CD14-positive monocyte (primary cell): ENCODE measurements at regions not wholly inside any gene's neighbourhood (a gene's known extent, or its start where the extent isn't known, plus 50 kb on each side); places are given as distances from the start of the nearest gene placed in this dataset.

Experiments
- DNase-seq, 3 donors: peaks; one replicate each; pipeline ENCODE4 v3.0.0-alpha.2; 2011 to 2022
- H2AFZ ChIP-seq: 2 replicates; pipeline ENCODE4 v1.6.0; 2012; ENCODE audit warnings: mild to moderate bottlenecking, low read depth, low read length, inconsistent platforms; ENCODE audit not compliant: insufficient read depth, poor library complexity, severe bottlenecking
- H3K27ac ChIP-seq, 2 donors: 1 replicate in 1 of 2; 2 replicates in 1 of 2; pipeline ENCODE4 v1.5.1; 2012 to 2013; ENCODE audit warnings: low read length in 2 of 2, control low read depth in 1 of 2, inconsistent platforms in 1 of 2, low read depth in 1 of 2, mild to moderate bottlenecking in 1 of 2
- H3K27me3 ChIP-seq, 2 donors: one replicate each; pipeline versions ENCODE4 v1.6.0 to v1.6.1; 2011 to 2013; ENCODE audit warnings: low read length in 2 of 2; ENCODE audit not compliant: control insufficient read depth in 2 of 2, insufficient read depth in 2 of 2
- H3K36me3 ChIP-seq, 2 donors: replicated peaks in 1 of 2; 1 replicate in 1 of 2; 2 replicates in 1 of 2; pipeline versions ENCODE4 v1.5.1 to v1.6.1; 2012 to 2013; ENCODE audit warnings: low read length in 2 of 2, control low read depth in 1 of 2, inconsistent platforms in 1 of 2, mild to moderate bottlenecking in 1 of 2; ENCODE audit not compliant: insufficient read depth in 2 of 2, control insufficient read depth in 1 of 2
- H3K4me1 ChIP-seq, 2 donors: 1 replicate in 1 of 2; 2 replicates in 1 of 2; pipeline versions ENCODE4 v1.5.1 to v1.6.1; 2012 to 2013; ENCODE audit warnings: low read length in 2 of 2, control low read depth in 1 of 2, inconsistent platforms in 1 of 2, mild to moderate bottlenecking in 1 of 2, moderate library complexity in 1 of 2; ENCODE audit not compliant: insufficient read depth in 2 of 2, control insufficient read depth in 1 of 2
- H3K4me2 ChIP-seq: replicated peaks from 2 replicates; pipeline ENCODE3; 2012; ENCODE audit warnings: low read length, moderate library complexity, mild to moderate bottlenecking; ENCODE audit not compliant: poor library complexity, severe bottlenecking; ENCODE audit errors: extremely low read depth
- H3K4me3 ChIP-seq, 3 experiments: fragments of 200-600 bp in 1 of 3; sonication (generic) in 1 of 3; replicated peaks in 1 of 3; 1 replicate in 2 of 3; 2 replicates in 1 of 3; pipeline ENCODE4 v1.5.1; 2011 to 2013; ENCODE audit warnings: low read length in 3 of 3, mild to moderate bottlenecking in 3 of 3, control low read depth in 2 of 3, low read depth in 2 of 3, inconsistent platforms in 1 of 3, moderate library complexity in 1 of 3
- H3K79me2 ChIP-seq: 2 replicates; pipeline ENCODE4 v1.6.0; 2012; ENCODE audit warnings: mild to moderate bottlenecking, control low read depth, inconsistent platforms, low read length, moderate library complexity; ENCODE audit not compliant: insufficient read depth
- H3K9ac ChIP-seq: 2 replicates; pipeline ENCODE4 v1.6.0; 2017; ENCODE audit warnings: low read length, mild to moderate bottlenecking; ENCODE audit not compliant: insufficient read depth, poor library complexity, severe bottlenecking
- H3K9me3 ChIP-seq, 2 donors: replicated peaks in 1 of 2; 1 replicate in 1 of 2; 2 replicates in 1 of 2; pipeline versions ENCODE4 v1.5.1 to v1.6.1; 2012 to 2013; ENCODE audit warnings: low read length in 2 of 2, control low read depth in 1 of 2; ENCODE audit not compliant: control insufficient read depth in 1 of 2, insufficient read depth in 1 of 2
- H4K20me1 ChIP-seq: 2 replicates; pipeline ENCODE4 v1.6.0; 2012; ENCODE audit warnings: mild to moderate bottlenecking, low read length, control low read depth, moderate library complexity; ENCODE audit not compliant: insufficient read depth
- H3K27ac Mint-ChIP-seq, 7 donors: one replicate each; pipeline ENCODE4 v1.8.0; 2020; ENCODE audit warnings: mild to moderate bottlenecking in 7 of 7, mixed read lengths in 7 of 7, moderate library complexity in 6 of 7, inconsistent platforms in 2 of 7
- H3K27me3 Mint-ChIP-seq, 3 donors: one replicate each; pipeline ENCODE4 v1.8.0; 2021 to 2022; ENCODE audit warnings: low read depth in 3 of 3, mild to moderate bottlenecking in 3 of 3, mixed read lengths in 3 of 3, moderate library complexity in 3 of 3, inconsistent platforms in 1 of 3
- H3K36me3 Mint-ChIP-seq, 2 donors: one replicate each; pipeline ENCODE4 v1.8.0; 2020; ENCODE audit warnings: mixed read lengths in 2 of 2, inconsistent platforms in 1 of 2, mild to moderate bottlenecking in 1 of 2
- H3K4me1 Mint-ChIP-seq: one replicate; pipeline ENCODE4 v1.8.0; 2020; ENCODE audit warnings: mild to moderate bottlenecking, mixed read lengths
- H3K4me3 Mint-ChIP-seq, 2 donors: one replicate each; pipeline ENCODE4 v1.8.0; 2020; ENCODE audit warnings: mild to moderate bottlenecking in 2 of 2, mixed read lengths in 2 of 2, moderate library complexity in 1 of 2
- H3K9me3 Mint-ChIP-seq, 7 donors: one replicate each; pipeline ENCODE4 v1.8.0; 2020 to 2022; ENCODE audit warnings: mixed read lengths in 7 of 7, mild to moderate bottlenecking in 6 of 7, moderate library complexity in 6 of 7, inconsistent platforms in 2 of 7
- CTCF ChIP-seq: fragments of 200-600 bp; IDR thresholded peaks from one replicate; pipeline ENCODE4 v1.8.0; 2022; ENCODE audit warnings: antibody characterized with exemption, mild to moderate bottlenecking
- WGBS: methylation state at CpG from one replicate; pipeline ENCODE4 v1.1.5; 2013; ENCODE audit warnings: missing lambda C conversion rate; ENCODE audit not compliant: insufficient coverage; 5-methylcytosine and 5-hydroxymethylcytosine counted together
- intact Hi-C, 2 donors: fragments of 100-400 bp; cut with micrococcal nuclease; formaldehyde crosslinking; loops; one replicate each; pipeline versions ENCODE4 v1.15.0 to v1.15.1; 2023

GRCh38 chr2:19536136-19536535 lies 177.7 kb upstream of the OSR1 start:
- WGBS: 87% methylated on average over 3 of the region's 3 CpGs
- no peaks in the 10 kb centered on the region for H3K36me3 ChIP-seq
- H4K20me1 ChIP-seq: no peaks in the 10 kb centered on the region
- H3K4me3 ChIP-seq: no peak overlapping the region
- Mint-ChIP-seq H3K4me1 (no peaks in the 10 kb centered on the region), H3K27me3 (peaks cover 0 to 2% (median 0%) of the 10 kb centered on the region in 3 donors), H3K27ac (no peak overlapping the region), H3K9me3 (peaks cover 0 to 2% (median 0%) of the 10 kb centered on the region in 7 donors), H3K36me3 (no peaks in the 10 kb centered on the region), H3K4me3 (no peak overlapping the region)
- no peak overlapping the region for H3K27ac ChIP-seq
- H3K79me2 ChIP-seq: no peaks in the 10 kb centered on the region
- no peak overlapping the region for H3K9ac ChIP-seq
- H2AFZ ChIP-seq: no peak overlapping the region
- intact Hi-C loops: no loop called here
- no peak overlapping the region for H3K4me2 ChIP-seq
- no peaks in the 10 kb centered on the region for H3K4me1 ChIP-seq
- no peak for TF ChIP-seq CTCF
- no peak for DNase-seq
- H3K27me3 ChIP-seq: no peaks in the 10 kb centered on the region
- H3K9me3 ChIP-seq: peaks cover 0 to 2% of the 10 kb centered on the region in 2 donors

GRCh38 chr2:19532547-19533196 lies 174.2 kb upstream of the OSR1 start:
- TF ChIP-seq CTCF: no peak
- Mint-ChIP-seq H3K9me3 (peaks cover 0 to 7% (median 0%) of the 10 kb centered on the region in 7 donors), H3K36me3 (no peaks in the 10 kb centered on the region), H3K4me1 (no peaks in the 10 kb centered on the region), H3K27me3 (peaks cover 0 to 2% (median 0%) of the 10 kb centered on the region in 3 donors), H3K27ac (peak overlapping the region in 1 of 7 donors; percentile 12), H3K4me3 (no peak overlapping the region)
- Histone ChIP-seq H3K27ac (no peak overlapping the region), H4K20me1 (no peaks in the 10 kb centered on the region), H3K9ac (no peak overlapping the region), H3K4me3 (no peak overlapping the region), H2AFZ (no peak overlapping the region), H3K9me3 (peaks cover 0 to 2% of the 10 kb centered on the region in 2 donors), H3K79me2 (no peaks in the 10 kb centered on the region), H3K36me3 (no peaks in the 10 kb centered on the region), H3K4me1 (no peaks in the 10 kb centered on the region), H3K27me3 (no peaks in the 10 kb centered on the region), H3K4me2 (no peak overlapping the region)
- DNase-seq: no peak
- intact Hi-C loops: no loop called here
- no CpG with 5 or more reads among the region's 1 CpG for WGBS
